ENCODE measurements at regions not wholly inside any gene's neighbourhood (a gene's known extent, or its start where the extent isn't known, plus 50 kb on each side); places are given as distances from the start of the nearest gene placed in this dataset.

- no peak for TF ChIP-seq EZH2 (IDR thresholded peaks at IDR 0.05; ENCODE audit: low read depth, unreplicated experiment)
- TF ChIP-seq NANOG (IDR thresholded peaks at IDR 0.05; ENCODE audit: borderline replicate concordance) = no peak
- TF ChIP-seq ZNF114 (CRISPR knock-in tag; IDR thresholded peaks at IDR 0.05) = no peak
- TF ChIP-seq, protein P1, sequence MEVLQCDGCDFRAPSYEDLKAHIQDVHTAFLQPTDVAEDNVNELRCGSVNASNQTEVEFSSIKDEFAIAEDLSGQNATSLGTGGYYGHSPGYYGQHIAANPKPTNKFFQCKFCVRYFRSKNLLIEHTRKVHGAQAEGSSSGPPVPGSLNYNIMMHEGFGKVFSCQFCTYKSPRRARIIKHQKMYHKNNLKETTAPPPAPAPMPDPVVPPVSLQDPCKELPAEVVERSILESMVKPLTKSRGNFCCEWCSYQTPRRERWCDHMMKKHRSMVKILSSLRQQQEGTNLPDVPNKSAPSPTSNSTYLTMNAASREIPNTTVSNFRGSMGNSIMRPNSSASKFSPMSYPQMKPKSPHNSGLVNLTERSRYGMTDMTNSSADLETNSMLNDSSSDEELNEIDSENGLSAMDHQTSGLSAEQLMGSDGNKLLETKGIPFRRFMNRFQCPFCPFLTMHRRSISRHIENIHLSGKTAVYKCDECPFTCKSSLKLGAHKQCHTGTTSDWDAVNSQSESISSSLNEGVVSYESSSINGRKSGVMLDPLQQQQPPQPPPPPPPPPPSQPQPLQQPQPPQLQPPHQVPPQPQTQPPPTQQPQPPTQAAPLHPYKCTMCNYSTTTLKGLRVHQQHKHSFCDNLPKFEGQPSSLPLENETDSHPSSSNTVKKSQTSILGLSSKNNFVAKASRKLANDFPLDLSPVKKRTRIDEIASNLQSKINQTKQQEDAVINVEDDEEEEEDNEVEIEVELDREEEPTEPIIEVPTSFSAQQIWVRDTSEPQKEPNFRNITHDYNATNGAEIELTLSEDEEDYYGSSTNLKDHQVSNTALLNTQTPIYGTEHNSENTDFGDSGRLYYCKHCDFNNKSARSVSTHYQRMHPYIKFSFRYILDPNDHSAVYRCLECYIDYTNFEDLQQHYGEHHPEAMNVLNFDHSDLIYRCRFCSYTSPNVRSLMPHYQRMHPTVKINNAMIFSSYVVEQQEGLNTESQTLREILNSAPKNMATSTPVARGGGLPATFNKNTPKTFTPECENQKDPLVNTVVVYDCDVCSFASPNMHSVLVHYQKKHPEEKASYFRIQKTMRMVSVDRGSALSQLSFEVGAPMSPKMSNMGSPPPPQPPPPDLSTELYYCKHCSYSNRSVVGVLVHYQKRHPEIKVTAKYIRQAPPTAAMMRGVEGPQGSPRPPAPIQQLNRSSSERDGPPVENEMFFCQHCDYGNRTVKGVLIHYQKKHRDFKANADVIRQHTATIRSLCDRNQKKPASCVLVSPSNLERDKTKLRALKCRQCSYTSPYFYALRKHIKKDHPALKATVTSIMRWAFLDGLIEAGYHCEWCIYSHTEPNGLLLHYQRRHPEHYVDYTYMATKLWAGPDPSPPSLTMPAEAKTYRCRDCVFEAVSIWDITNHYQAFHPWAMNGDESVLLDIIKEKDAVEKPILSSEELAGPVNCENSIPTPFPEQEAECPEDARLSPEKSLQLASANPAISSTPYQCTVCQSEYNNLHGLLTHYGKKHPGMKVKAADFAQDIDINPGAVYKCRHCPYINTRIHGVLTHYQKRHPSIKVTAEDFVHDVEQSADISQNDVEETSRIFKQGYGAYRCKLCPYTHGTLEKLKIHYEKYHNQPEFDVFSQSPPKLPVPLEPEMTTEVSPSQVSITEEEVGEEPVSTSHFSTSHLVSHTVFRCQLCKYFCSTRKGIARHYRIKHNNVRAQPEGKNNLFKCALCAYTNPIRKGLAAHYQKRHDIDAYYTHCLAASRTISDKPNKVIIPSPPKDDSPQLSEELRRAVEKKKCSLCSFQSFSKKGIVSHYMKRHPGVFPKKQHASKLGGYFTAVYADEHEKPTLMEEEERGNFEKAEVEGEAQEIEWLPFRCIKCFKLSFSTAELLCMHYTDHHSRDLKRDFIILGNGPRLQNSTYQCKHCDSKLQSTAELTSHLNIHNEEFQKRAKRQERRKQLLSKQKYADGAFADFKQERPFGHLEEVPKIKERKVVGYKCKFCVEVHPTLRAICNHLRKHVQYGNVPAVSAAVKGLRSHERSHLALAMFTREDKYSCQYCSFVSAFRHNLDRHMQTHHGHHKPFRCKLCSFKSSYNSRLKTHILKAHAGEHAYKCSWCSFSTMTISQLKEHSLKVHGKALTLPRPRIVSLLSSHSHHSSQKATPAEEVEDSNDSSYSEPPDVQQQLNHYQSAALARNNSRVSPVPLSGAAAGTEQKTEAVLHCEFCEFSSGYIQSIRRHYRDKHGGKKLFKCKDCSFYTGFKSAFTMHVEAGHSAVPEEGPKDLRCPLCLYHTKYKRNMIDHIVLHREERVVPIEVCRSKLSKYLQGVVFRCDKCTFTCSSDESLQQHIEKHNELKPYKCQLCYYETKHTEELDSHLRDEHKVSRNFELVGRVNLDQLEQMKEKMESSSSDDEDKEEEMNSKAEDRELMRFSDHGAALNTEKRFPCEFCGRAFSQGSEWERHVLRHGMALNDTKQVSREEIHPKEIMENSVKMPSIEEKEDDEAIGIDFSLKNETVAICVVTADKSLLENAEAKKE (CRISPR knock-in tag; IDR thresholded peaks at IDR 0.05) = no peak
- TF ChIP-seq ETS1 (IDR thresholded peaks at IDR 0.05) = no peak
- no peak for TF ChIP-seq EZH2phosphoT487 (IDR thresholded peaks at IDR 0.05; ENCODE audit: unreplicated experiment)
- Mint-ChIP-seq H3K27me3 (ENCODE audit: insufficient read depth, low read depth, poor library complexity) (no peaks in the 10 kb centered on the region), H3K36me3 (ENCODE audit: low read depth) (peaks cover 9% of the 10 kb centered on the region; the same call in 2 of the 3 replicates), H3K4me3 (no peak overlapping the region), H3K4me1 (no peaks in the 10 kb centered on the region), H3K27ac (no peak overlapping the region), H3K9me3 (peaks cover 16% of the 10 kb centered on the region)
- H3K4me1 ChIP-seq (ENCODE audit: insufficient read depth) = no peaks in the 10 kb centered on the region
- ATAC-seq (no peak), DNase-seq (ENCODE audit: low spot score) (no peak)
- no peaks in the 10 kb centered on the region for H3F3A ChIP-seq (replicated peaks; ENCODE audit: low read depth)
- no peak overlapping the region for H3K4me3 ChIP-seq
- no peaks in the 10 kb centered on the region for H3K9me2 ChIP-seq (ENCODE audit: insufficient read depth)
- no peaks in the 10 kb centered on the region for H3K79me2 ChIP-seq (replicated peaks; ENCODE audit: insufficient read depth)
- no peak overlapping the region for H3K27ac ChIP-seq (ENCODE audit: low read depth)
- no peak overlapping the region for H3K4me2 ChIP-seq
- no peak overlapping the region for H2AFZ ChIP-seq
- no peaks in the 10 kb centered on the region for H3K36me3 ChIP-seq (ENCODE audit: insufficient read depth)
- no peaks in the 10 kb centered on the region for H3K27me3 ChIP-seq (ENCODE audit: insufficient read depth)
- H4K20me1 ChIP-seq (replicated peaks; ENCODE audit: insufficient read depth) = no peaks in the 10 kb centered on the region
Measured at GRCh38 chr14:39555749-39556148, 123.5 kb upstream of the FBXO33 start.

All from GM23338 (cell line).